BJ (cell line): ENCODE measurements at regions not wholly inside any gene's neighbourhood (a gene's known extent, or its start where the extent isn't known, plus 50 kb on each side); places are given as distances from the start of the nearest gene placed in this dataset.
A peak's percentile ranks its signal among the peaks of the same experiment; 100 is the strongest.
"Not testable (repeated sequence)": the region's sequence is repeated elsewhere in the genome, so short reads cannot be mapped to it uniquely, and the experiment has no call there.

Source experiments
- CTCF ChIA-PET: fragments of 350-600 bp; formaldehyde crosslinking; extraction: SDS; loops from one replicate; lab custom pipeline; 2021; ENCODE audit warnings: antibody characterized with exemption, inconsistent platforms; lab: Yijun Ruan, JAX
- POLR2A ChIA-PET: fragments of 300-600 bp; sonication (Branson Sonifier 250); formaldehyde crosslinking; extraction: SDS; loops from one replicate; lab custom pipeline; 2021; ENCODE audit warnings: antibody characterized with exemption; lab: Charles Lee
- DNase-seq: peaks from one replicate; pipeline ENCODE4 v3.0.0-alpha.2; 2011; ENCODE audit warnings: low read depth
- H3K27me3 ChIP-seq: 2 replicates; pipeline ENCODE4 v1.6.0; 2011; ENCODE audit warnings: low read length; ENCODE audit not compliant: control insufficient read depth, insufficient read depth
- H3K36me3 ChIP-seq: 2 replicates; pipeline ENCODE4 v1.5.1; 2011; ENCODE audit warnings: low read length; ENCODE audit not compliant: control insufficient read depth, insufficient read depth
- H3K4me3 ChIP-seq: 2 replicates; pipeline ENCODE4 v1.5.1; 2011; ENCODE audit warnings: low read depth, mild to moderate bottlenecking, control low read depth, low read length
- CTCF ChIP-seq: IDR thresholded peaks from 2 replicates; pipeline ENCODE4 v1.5.1; 2011; ENCODE audit warnings: low read depth, mild to moderate bottlenecking, control low read depth, inconsistent platforms, low read length, moderate library complexity; ENCODE audit not compliant: insufficient read depth

- TF ChIP-seq CTCF: no peak
- Histone ChIP-seq H3K27me3 (no peaks in the 10 kb centered on the region), H3K36me3 (no peaks in the 10 kb centered on the region), H3K4me3 (no peak overlapping the region)
- no peak for DNase-seq
- ChIA-PET POLR2A (interaction anchor here (0.6 kb wide), 1 partner anchor 127 kb away, joined by 3 read pairs; no protein-coding TSS in a partner anchor), CTCF (interaction anchor here (0.7 to 3.4 kb wide), 2 partner anchors 258 to 346 kb away, joined by 3 to 12 read pairs; no protein-coding TSS in a partner anchor)
These were observed 129.9 kb downstream of the KBTBD2 start for GRCh38 chr7:32761451-32762205.

DNA sequence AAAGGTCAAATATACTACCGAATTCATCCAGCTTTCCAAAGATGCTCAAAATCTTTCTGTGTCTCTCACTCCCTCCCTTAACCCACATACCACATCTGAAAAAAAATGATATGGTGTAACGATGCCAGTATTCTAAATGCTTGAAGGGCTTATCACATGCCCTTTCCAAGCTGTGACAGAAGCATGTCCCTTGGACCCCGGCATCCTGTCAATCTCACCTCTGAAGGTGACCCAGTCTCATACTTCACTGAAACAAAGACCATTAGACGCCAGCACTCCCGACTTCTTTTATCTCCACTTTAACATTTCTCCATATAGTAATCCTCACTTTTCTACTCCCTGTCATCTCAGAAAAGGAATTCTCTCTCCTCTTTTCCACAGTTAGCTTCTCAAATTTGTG is 130.8 kb downstream of the KBTBD2 start:
- CTCF ChIA-PET: interaction anchor here (3.4 kb wide), 1 partner anchor 347 kb away, joined by 12 read pairs; no protein-coding TSS in a partner anchor
- H3K4me3 ChIP-seq, H3K27me3 ChIP-seq, POLR2A ChIA-PET, H3K36me3 ChIP-seq, DNase-seq: not testable (repeated sequence)

DNA sequence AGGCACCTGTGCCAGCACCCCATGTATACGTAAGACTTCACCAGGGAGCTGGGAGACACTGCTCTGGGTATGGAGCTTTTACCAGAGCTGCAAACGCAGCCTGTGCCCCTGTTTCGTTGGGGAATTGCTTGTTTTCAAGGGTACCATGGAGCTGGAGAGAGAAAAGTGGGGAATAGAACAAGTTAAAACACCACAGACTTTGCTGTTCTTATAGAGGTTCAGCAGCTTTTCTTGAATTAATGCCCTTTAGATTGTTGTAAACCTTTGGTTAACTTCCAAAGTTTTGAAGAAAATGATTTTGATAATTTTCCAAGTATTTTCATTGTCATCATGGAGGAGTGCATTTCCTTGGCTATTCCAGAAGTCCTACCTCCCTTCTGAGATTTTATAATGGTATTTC is 131.7 kb downstream of the KBTBD2 start:
- H3K36me3 ChIP-seq, H3K4me3 ChIP-seq, DNase-seq, POLR2A ChIA-PET, H3K27me3 ChIP-seq: not testable (repeated sequence)
- CTCF ChIA-PET: interaction anchor here (3.4 kb wide), 1 partner anchor 348 kb away, joined by 12 read pairs; no protein-coding TSS in a partner anchor

DNA sequence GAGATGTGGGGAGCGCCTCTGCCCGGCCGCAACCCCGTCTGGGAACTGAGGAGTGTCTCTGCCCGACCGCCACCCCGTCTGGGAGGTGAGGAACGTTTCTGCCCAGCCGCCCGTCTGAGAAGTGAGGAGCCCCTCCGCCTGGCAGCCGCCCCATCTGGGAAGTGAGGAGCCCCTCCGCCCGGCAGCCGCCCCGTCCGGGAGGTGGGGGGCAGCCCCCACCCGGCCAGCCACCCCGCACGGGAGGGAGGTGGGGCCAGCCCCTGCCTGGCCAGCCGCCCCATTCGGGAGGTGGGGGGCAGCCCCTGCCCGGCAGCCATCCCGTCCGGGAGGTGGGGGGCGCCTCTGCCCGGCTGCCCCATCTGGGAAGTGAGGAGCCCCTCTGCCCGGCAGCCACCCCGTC is 137.7 kb downstream of the KBTBD2 start:
- H3K4me3 ChIP-seq, H3K36me3 ChIP-seq, DNase-seq, H3K27me3 ChIP-seq, POLR2A ChIA-PET: not testable (repeated sequence)
- CTCF ChIA-PET: interaction anchor here (0.6 kb wide), 1 partner anchor 26 kb away, joined by 3 read pairs; no protein-coding TSS in a partner anchor

DNA sequence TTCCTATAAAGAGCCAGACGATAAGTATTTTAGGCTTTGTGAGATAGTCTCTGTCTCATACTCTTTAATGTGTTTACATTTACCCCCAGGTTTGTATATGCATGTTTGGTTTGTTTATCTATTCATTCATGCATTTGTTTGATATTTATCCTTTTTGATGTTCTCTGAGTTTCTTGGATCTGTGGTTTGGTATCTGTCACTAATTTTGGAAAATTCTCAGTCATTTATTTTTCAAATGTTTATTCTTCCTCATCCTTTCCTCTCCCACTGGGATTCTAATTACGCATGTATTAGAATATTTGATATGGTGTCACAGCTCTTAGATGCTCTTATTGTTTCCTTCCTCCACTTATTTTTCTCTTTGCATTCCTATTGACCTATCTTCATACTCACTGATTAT is 143.2 kb downstream of the KBTBD2 start:
- DNase-seq, POLR2A ChIA-PET, CTCF ChIA-PET, H3K4me3 ChIP-seq, H3K36me3 ChIP-seq, H3K27me3 ChIP-seq: not testable (repeated sequence)

GRCh38 chr7:32747443-32748148 is 144.0 kb downstream of the KBTBD2 start:
- DNase-seq, H3K27me3 ChIP-seq, POLR2A ChIA-PET, H3K4me3 ChIP-seq, CTCF ChIA-PET, H3K36me3 ChIP-seq: not testable (repeated sequence)

- CTCF ChIA-PET, POLR2A ChIA-PET, H3K27me3 ChIP-seq, H3K36me3 ChIP-seq, DNase-seq, H3K4me3 ChIP-seq: not testable (repeated sequence)
These were observed 149.6 kb downstream of the KBTBD2 start for GRCh38 chr7:32741853-32742476.

GRCh38 chr7:32739749-32740148 is 151.8 kb downstream of the KBTBD2 start:
- POLR2A ChIA-PET, CTCF ChIA-PET, H3K27me3 ChIP-seq, H3K4me3 ChIP-seq, H3K36me3 ChIP-seq, DNase-seq: not testable (repeated sequence)

DNA sequence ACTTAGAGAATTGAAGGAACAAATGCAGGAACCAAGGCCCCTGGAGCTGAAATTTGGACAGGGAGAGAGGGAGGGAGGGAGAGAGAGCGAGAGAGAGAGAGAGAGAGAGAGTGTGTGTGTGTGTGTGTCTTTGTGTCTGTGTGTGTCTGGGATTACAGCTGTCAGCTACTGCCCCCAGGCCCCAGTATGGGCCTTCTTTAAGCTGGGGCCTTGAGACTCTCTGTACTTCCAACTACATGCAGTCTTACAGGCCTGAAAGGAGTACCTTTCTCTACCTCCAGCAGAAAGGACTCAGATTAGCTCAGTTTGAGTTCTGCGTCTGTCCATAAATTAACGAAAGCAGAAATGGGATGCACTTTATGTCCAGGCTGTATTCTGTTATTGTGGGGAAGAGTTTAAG is 153.2 kb downstream of the KBTBD2 start:
- H3K27me3 ChIP-seq, DNase-seq, CTCF ChIA-PET, POLR2A ChIA-PET, H3K4me3 ChIP-seq, H3K36me3 ChIP-seq: not testable (repeated sequence)

DNA sequence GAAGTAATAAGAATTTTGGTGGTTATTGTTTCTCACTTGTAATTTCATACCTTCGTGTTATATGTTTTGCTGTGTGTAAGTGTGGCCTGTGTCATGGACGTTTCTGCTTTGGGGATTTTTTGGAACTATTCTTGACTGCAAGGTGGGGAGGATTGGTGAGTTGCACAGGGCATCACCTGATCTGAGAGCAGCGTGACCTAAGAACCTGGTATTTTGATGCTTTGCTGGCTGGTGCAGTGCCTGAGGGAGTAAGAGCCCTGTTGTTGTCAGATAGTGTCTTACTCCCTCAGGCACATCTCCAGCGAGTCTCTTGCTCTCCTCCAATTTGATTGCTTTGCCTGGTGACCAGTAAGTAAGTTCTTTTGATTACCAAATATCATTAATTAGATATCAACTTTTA is 158.8 kb downstream of the KBTBD2 start:
- POLR2A ChIA-PET, DNase-seq, H3K27me3 ChIP-seq, CTCF ChIA-PET, H3K36me3 ChIP-seq, H3K4me3 ChIP-seq: not testable (repeated sequence)

- POLR2A ChIA-PET, CTCF ChIA-PET, H3K36me3 ChIP-seq, H3K27me3 ChIP-seq, DNase-seq: not testable (repeated sequence)
- H3K4me3 ChIP-seq: peak overlapping the region; percentile 23
These were observed 162.3 kb downstream of the KBTBD2 start for GRCh38 chr7:32729335-32729675.
